NCI-H1417 (cell line): ENCODE measurements at regions not wholly inside any gene's neighbourhood (a gene's known extent, or its start where the extent isn't known, plus 50 kb on each side); places are given as distances from the start of the nearest gene placed in this dataset.
A peak's percentile ranks its signal among the peaks of the same experiment; 100 is the strongest.
"Not testable (repeated sequence)": the region's sequence is repeated elsewhere in the genome, so short reads cannot be mapped to it uniquely, and the experiment has no call there.

Experiments used
- DNase-seq, 3 experiments: peaks; one replicate each; lab custom pipeline; 2025; lab: John Stamatoyannopoulos, UW

- DNase-seq = not testable (repeated sequence)
Observed at GRCh38 chr13:87336346-87336889, 334.8 kb upstream of the SLITRK5 start.

GRCh38 chr13:87344176-87344575 lies 327.0 kb upstream of the SLITRK5 start:
- no peak for DNase-seq

- DNase-seq = no peak
Observed at GRCh38 chr13:87355451-87355850, 315.7 kb upstream of the SLITRK5 start.

GRCh38 chr13:87356314-87356713 lies 314.9 kb upstream of the SLITRK5 start:
- DNase-seq = peak in 1 of 3 experiments; percentile 22

GRCh38 chr13:87358319-87358718 lies 312.9 kb upstream of the SLITRK5 start:
- DNase-seq = no peak

GRCh38 chr13:87361216-87361615 lies 310.0 kb upstream of the SLITRK5 start:
- DNase-seq = no peak

GRCh38 chr13:87368639-87369038 lies 302.5 kb upstream of the SLITRK5 start:
- DNase-seq = no peak

- DNase-seq = no peak
Observed at GRCh38 chr13:87376081-87376480, 295.1 kb upstream of the SLITRK5 start.

- DNase-seq = no peak
Observed at GRCh38 chr13:87384099-87384498, 287.1 kb upstream of the SLITRK5 start.

GRCh38 chr13:87393358-87393757 lies 277.8 kb upstream of the SLITRK5 start:
- no peak for DNase-seq

- no peak for DNase-seq
Observed at GRCh38 chr13:87398047-87398446, 273.1 kb upstream of the SLITRK5 start.

- DNase-seq = no peak
Observed at GRCh38 chr13:87403748-87404432, 267.3 kb upstream of the SLITRK5 start.

- DNase-seq = no peak
Observed at GRCh38 chr13:87426742-87427141, 244.4 kb upstream of the SLITRK5 start.

GRCh38 chr13:87444135-87444534 lies 227.0 kb upstream of the SLITRK5 start:
- DNase-seq = peak in 2 of 3 experiments; percentile 30 to 75

GRCh38 chr13:87452281-87452680 lies 218.9 kb upstream of the SLITRK5 start:
- no peak for DNase-seq

- DNase-seq = no peak
Observed at GRCh38 chr13:87453244-87453643, 217.9 kb upstream of the SLITRK5 start.

- DNase-seq = no peak
Observed at GRCh38 chr13:87459419-87459818, 211.8 kb upstream of the SLITRK5 start.

- no peak for DNase-seq
Observed at GRCh38 chr13:87497426-87497825, 173.7 kb upstream of the SLITRK5 start.

- no peak for DNase-seq
Observed at GRCh38 chr13:87498681-87499080, 172.5 kb upstream of the SLITRK5 start.

GRCh38 chr13:87524775-87525174 lies 146.4 kb upstream of the SLITRK5 start:
- DNase-seq = no peak

GRCh38 chr13:87533776-87534175 lies 137.4 kb upstream of the SLITRK5 start:
- no peak for DNase-seq

GRCh38 chr13:87535911-87536310 lies 135.3 kb upstream of the SLITRK5 start:
- no peak for DNase-seq

GRCh38 chr13:87536499-87536898 lies 134.7 kb upstream of the SLITRK5 start:
- no peak for DNase-seq

GRCh38 chr13:87536899-87537298 lies 134.3 kb upstream of the SLITRK5 start:
- no peak for DNase-seq
